ENCODE measurements at regions not wholly inside any gene's neighbourhood (a gene's known extent, or its start where the extent isn't known, plus 50 kb on each side); places are given as distances from the start of the nearest gene placed in this dataset.

- TF ChIP-seq CTCF (conservative IDR thresholded peaks at IDR 0.05; ENCODE audit: low read depth, low read length) = no peak
- DNase-seq (ENCODE audit: low read depth) = no peak
- H3K4me3 ChIP-seq (ENCODE audit: low read depth, low read length) = no peak overlapping the region
These were observed 245.0 kb upstream of the PELI2 start for GRCh38 chr14:55873169-55873568.

- no peak for DNase-seq (ENCODE audit: low read depth)
- no peak for TF ChIP-seq CTCF (conservative IDR thresholded peaks at IDR 0.05; ENCODE audit: low read depth, low read length)
- H3K4me3 ChIP-seq (ENCODE audit: low read depth, low read length) = no peak overlapping the region
These were observed 243.4 kb upstream of the PELI2 start for GRCh38 chr14:55874785-55875184.

- no peak for TF ChIP-seq CTCF (conservative IDR thresholded peaks at IDR 0.05; ENCODE audit: low read depth, low read length)
- DNase-seq (ENCODE audit: low read depth) = no peak
- no peak overlapping the region for H3K4me3 ChIP-seq (ENCODE audit: low read depth, low read length)
These were observed 240.3 kb upstream of the PELI2 start for GRCh38 chr14:55877942-55878341.

GRCh38 chr14:55881577-55882241 is 236.5 kb upstream of the PELI2 start:
- peak; percentile 29 for DNase-seq (ENCODE audit: low read depth)
- no peak for TF ChIP-seq CTCF (conservative IDR thresholded peaks at IDR 0.05; ENCODE audit: low read depth, low read length)
- H3K4me3 ChIP-seq (ENCODE audit: low read depth, low read length) = no peak overlapping the region

GRCh38 chr14:55884819-55885218 is 233.4 kb upstream of the PELI2 start:
- TF ChIP-seq CTCF (conservative IDR thresholded peaks at IDR 0.05; ENCODE audit: low read depth, low read length) = no peak
- no peak overlapping the region for H3K4me3 ChIP-seq (ENCODE audit: low read depth, low read length)
- no peak for DNase-seq (ENCODE audit: low read depth)

- no peak overlapping the region for H3K4me3 ChIP-seq (ENCODE audit: low read depth, low read length)
- TF ChIP-seq CTCF (conservative IDR thresholded peaks at IDR 0.05; ENCODE audit: low read depth, low read length) = no peak
- no peak for DNase-seq (ENCODE audit: low read depth)
These were observed 229.1 kb upstream of the PELI2 start for GRCh38 chr14:55889124-55889523.

- DNase-seq (ENCODE audit: low read depth) = no peak
- TF ChIP-seq CTCF (conservative IDR thresholded peaks at IDR 0.05; ENCODE audit: low read depth, low read length) = no peak
These were observed 226.5 kb upstream of the PELI2 start for GRCh38 chr14:55891692-55892091.

More at GRCh38 chr14:55891692-55892091, 226.5 kb upstream of the PELI2 start:
- H3K4me3 ChIP-seq (ENCODE audit: low read depth, low read length) = no peak overlapping the region

All from epithelial cell of proximal tubule (primary cell).